ENCODE measurements at regions not wholly inside any gene's neighbourhood (a gene's known extent, or its start where the extent isn't known, plus 50 kb on each side); places are given as distances from the start of the nearest gene placed in this dataset.

- no peak for DNase-seq
Measured at GRCh38 chr5:147037515-147038205, 159.1 kb upstream of the PPP2R2B start.

GRCh38 chr5:147040856-147041255 lies 162.3 kb upstream of the PPP2R2B start:
- no peak for DNase-seq

GRCh38 chr5:147044572-147045273 lies 166.2 kb upstream of the PPP2R2B start:
- no peak for DNase-seq

- DNase-seq, result no peak
Measured at GRCh38 chr5:147045290-147045689, 166.7 kb upstream of the PPP2R2B start.

GRCh38 chr5:147046281-147046680 lies 167.7 kb upstream of the PPP2R2B start:
- no peak for DNase-seq

- no peak for DNase-seq
Measured at GRCh38 chr5:147046894-147047293, 168.3 kb upstream of the PPP2R2B start.

GRCh38 chr5:147049764-147050163 lies 171.2 kb upstream of the PPP2R2B start:
- DNase-seq, result no peak

- no peak for DNase-seq
Measured at GRCh38 chr5:147050172-147050571, 171.6 kb upstream of the PPP2R2B start.

- no peak for DNase-seq
Measured at GRCh38 chr5:147051193-147051592, 172.6 kb upstream of the PPP2R2B start.

GRCh38 chr5:147052519-147052918 lies 174.0 kb upstream of the PPP2R2B start:
- no peak for DNase-seq

- no peak for DNase-seq
Measured at GRCh38 chr5:147055089-147055826, 176.7 kb upstream of the PPP2R2B start.

GRCh38 chr5:147055850-147056566 lies 177.5 kb upstream of the PPP2R2B start:
- DNase-seq, result no peak

- no peak for DNase-seq
Measured at GRCh38 chr5:147057051-147057450, 177.8 kb upstream of the STK32A start.

- no peak for DNase-seq
Measured at GRCh38 chr5:147061431-147061830, 173.4 kb upstream of the STK32A start.

GRCh38 chr5:147062427-147062826 lies 172.4 kb upstream of the STK32A start:
- no peak for DNase-seq

- no peak for DNase-seq
Measured at GRCh38 chr5:147063943-147064342, 170.9 kb upstream of the STK32A start.

- DNase-seq, result no peak
Measured at GRCh38 chr5:147065071-147065470, 169.8 kb upstream of the STK32A start.

GRCh38 chr5:147068998-147069397 lies 165.8 kb upstream of the STK32A start:
- DNase-seq, result no peak

- no peak for DNase-seq
Measured at GRCh38 chr5:147072622-147073021, 162.2 kb upstream of the STK32A start.

GRCh38 chr5:147073098-147073497 lies 161.7 kb upstream of the STK32A start:
- no peak for DNase-seq

GRCh38 chr5:147075187-147075586 lies 159.6 kb upstream of the STK32A start:
- no peak for DNase-seq

- DNase-seq, result no peak
Measured at GRCh38 chr5:147080391-147080790, 154.4 kb upstream of the STK32A start.

GRCh38 chr5:147081311-147081764 lies 153.5 kb upstream of the STK32A start:
- DNase-seq, result no peak

All from GOT3 (cell line).